SU-DHL-6 (cell line): ENCODE measurements at regions not wholly inside any gene's neighbourhood (a gene's known extent, or its start where the extent isn't known, plus 50 kb on each side); places are given as distances from the start of the nearest gene placed in this dataset.

Source experiments
- H2AFZ ChIP-seq: fragments of 200-600 bp; sonication (generic); 2 replicates; pipeline ENCODE4 v1.6.1; 2014; ENCODE audit warnings: low read depth, mild to moderate bottlenecking, moderate library complexity, mixed read lengths, antibody characterized with exemption, low read length; ENCODE audit not compliant: severe bottlenecking
- H3F3A ChIP-seq: fragments of 200-600 bp; shearing (Covaris generic); 2 replicates; pipeline ENCODE4 v1.6.0; 2016; ENCODE audit warnings: antibody characterized with exemption, mild to moderate bottlenecking; ENCODE audit not compliant: insufficient read depth
- H3K27ac ChIP-seq: fragments of 200-600 bp; sonication (generic); 2 replicates; pipeline ENCODE4 v1.5.1; 2016; ENCODE audit warnings: low read depth, mild to moderate bottlenecking, low read length, moderate library complexity, mixed read lengths
- H3K27me3 ChIP-seq: fragments of 200-600 bp; sonication (generic), shearing (Covaris generic); 2 replicates; pipeline ENCODE4 v1.6.0; 2014; ENCODE audit warnings: mild to moderate bottlenecking, low read length
- H3K36me3 ChIP-seq: fragments of 200-600 bp; sonication (generic); 2 replicates; pipeline ENCODE4 v1.6.1; 2014; ENCODE audit warnings: mild to moderate bottlenecking, low read length, mixed read lengths
- H3K4me2 ChIP-seq: fragments of 300-600, 200-600 bp; shearing (Covaris generic), sonication (generic); 2 replicates; pipeline ENCODE4 v1.6.0; 2014; ENCODE audit warnings: low read length, low read depth, mild to moderate bottlenecking; ENCODE audit not compliant: poor library complexity, severe bottlenecking
- H3K4me3 ChIP-seq: fragments of 200-600 bp; sonication (generic); 2 replicates; pipeline ENCODE4 v1.5.1; 2014; ENCODE audit warnings: antibody characterized with exemption, low read length, mild to moderate bottlenecking, mixed read lengths; ENCODE audit not compliant: insufficient read depth, poor library complexity, severe bottlenecking
- H3K79me2 ChIP-seq: fragments of 200-600 bp; sonication (generic); 2 replicates; pipeline ENCODE4 v1.6.1; 2014; ENCODE audit warnings: mild to moderate bottlenecking, low read length, moderate library complexity; ENCODE audit not compliant: insufficient read depth
- H3K9ac ChIP-seq: fragments of 200-600 bp; sonication (generic); 2 replicates; pipeline ENCODE4 v1.7.0; 2014; ENCODE audit warnings: mild to moderate bottlenecking, low read length
- H3K9me2 ChIP-seq: fragments of 200-600 bp; sonication (generic); replicated peaks from 2 replicates; pipeline ENCODE4 v1.6.1; 2014; ENCODE audit warnings: low read length; ENCODE audit not compliant: insufficient read depth
- H3K9me3 ChIP-seq: fragments of 200-600 bp; sonication (generic); 2 replicates; pipeline ENCODE4 v1.6.1; 2014; ENCODE audit warnings: low read length, mixed read lengths; ENCODE audit not compliant: insufficient read depth
- H4K20me1 ChIP-seq: fragments of 200-600 bp; sonication (generic); 2 replicates; pipeline ENCODE4 v1.6.1; 2014; ENCODE audit warnings: low read depth, mild to moderate bottlenecking, antibody characterized with exemption, low read length, moderate library complexity, mixed read lengths
- CTCF ChIP-seq: fragments of 200-600 bp; sonication (generic); IDR thresholded peaks from one replicate; pipeline ENCODE4 v1.5.1; 2017; ENCODE audit warnings: antibody characterized with exemption, mild to moderate bottlenecking, low read length, moderate library complexity; ENCODE audit not compliant: insufficient read depth, poor library complexity, severe bottlenecking
- EZH2phosphoT487 ChIP-seq: fragments of 200-600 bp; sonication (generic), shearing (Covaris generic); conservative IDR thresholded peaks from 2 replicates; pipeline ENCODE4 v1.6.1; 2018; ENCODE audit warnings: mild to moderate bottlenecking, antibody characterized with exemption, low read length, moderate library complexity, mixed read lengths

- Histone ChIP-seq H3K27me3 (no peaks in the 10 kb centered on the region), H3K9me3 (no peaks in the 10 kb centered on the region), H3K9ac (no peak overlapping the region), H3K36me3 (no peaks in the 10 kb centered on the region), H3K27ac (no peak overlapping the region), H4K20me1 (no peaks in the 10 kb centered on the region), H3F3A (no peaks in the 10 kb centered on the region), H3K4me3 (no peak overlapping the region), H3K9me2 (no peaks in the 10 kb centered on the region), H2AFZ (no peak overlapping the region), H3K79me2 (no peaks in the 10 kb centered on the region), H3K4me2 (no peak overlapping the region)
- TF ChIP-seq CTCF (no peak), EZH2phosphoT487 (no peak)
Observed at GRCh38 chr3:106728315-106729098, 648.7 kb upstream of the CCDC54 start.

- no peaks in the 10 kb centered on the region for H3K9me2 ChIP-seq
- H3K4me3 ChIP-seq: no peak overlapping the region
- H3K9ac ChIP-seq: no peak overlapping the region
- H3K4me2 ChIP-seq: no peak overlapping the region
- H3K9me3 ChIP-seq: no peaks in the 10 kb centered on the region
- no peaks in the 10 kb centered on the region for H3K27me3 ChIP-seq
- no peaks in the 10 kb centered on the region for H3F3A ChIP-seq
- H3K27ac ChIP-seq: no peak overlapping the region
- H3K36me3 ChIP-seq: no peaks in the 10 kb centered on the region
- no peak overlapping the region for H2AFZ ChIP-seq
- no peaks in the 10 kb centered on the region for H3K79me2 ChIP-seq
- H4K20me1 ChIP-seq: no peaks in the 10 kb centered on the region
- TF ChIP-seq CTCF: no peak
- TF ChIP-seq EZH2phosphoT487: no peak
Observed at GRCh38 chr3:106729481-106729880, 647.8 kb upstream of the CCDC54 start.

- Histone ChIP-seq H3K4me3 (no peak overlapping the region), H3K9ac (no peak overlapping the region), H3K36me3 (no peaks in the 10 kb centered on the region), H4K20me1 (no peaks in the 10 kb centered on the region), H3K27ac (no peak overlapping the region), H3K27me3 (no peaks in the 10 kb centered on the region), H3K9me3 (no peaks in the 10 kb centered on the region), H3F3A (no peaks in the 10 kb centered on the region), H3K4me2 (no peak overlapping the region), H3K9me2 (no peaks in the 10 kb centered on the region), H2AFZ (no peak overlapping the region), H3K79me2 (no peaks in the 10 kb centered on the region)
- no peak for TF ChIP-seq EZH2phosphoT487
- no peak for TF ChIP-seq CTCF
Observed at GRCh38 chr3:106731230-106731629, 646.0 kb upstream of the CCDC54 start.
